NCI-H2227 (cell line): ENCODE measurements at regions not wholly inside any gene's neighbourhood (a gene's known extent, or its start where the extent isn't known, plus 50 kb on each side); places are given as distances from the start of the nearest gene placed in this dataset.
"Not testable (repeated sequence)": the region's sequence is repeated elsewhere in the genome, so short reads cannot be mapped to it uniquely, and the experiment has no call there.

ENCODE experiments used
- DNase-seq: peaks from one replicate; lab custom pipeline; 2025; ENCODE audit not compliant: unreplicated experiment; lab: John Stamatoyannopoulos, UW

DNA sequence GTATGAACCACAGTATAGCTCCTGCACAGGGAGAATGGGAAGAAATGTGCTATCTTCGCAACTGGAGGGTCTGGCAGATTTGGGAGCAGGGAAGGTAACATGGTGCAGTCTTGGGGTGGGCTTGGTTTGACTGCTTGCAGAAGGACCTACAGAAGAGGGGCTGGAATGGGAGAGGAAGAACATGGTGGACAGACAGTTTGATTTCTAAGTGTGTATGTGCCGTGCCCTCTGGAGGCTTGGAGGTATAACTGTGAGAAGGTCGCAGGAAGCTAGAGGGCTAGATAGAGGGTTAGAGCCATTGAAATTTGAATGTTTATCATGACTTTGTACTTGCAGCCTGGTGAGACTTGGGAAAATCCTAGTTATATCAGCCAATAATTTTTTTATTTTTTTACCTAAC, 169.2 kb downstream of the SQOR start:
- DNase-seq = no peak

DNA sequence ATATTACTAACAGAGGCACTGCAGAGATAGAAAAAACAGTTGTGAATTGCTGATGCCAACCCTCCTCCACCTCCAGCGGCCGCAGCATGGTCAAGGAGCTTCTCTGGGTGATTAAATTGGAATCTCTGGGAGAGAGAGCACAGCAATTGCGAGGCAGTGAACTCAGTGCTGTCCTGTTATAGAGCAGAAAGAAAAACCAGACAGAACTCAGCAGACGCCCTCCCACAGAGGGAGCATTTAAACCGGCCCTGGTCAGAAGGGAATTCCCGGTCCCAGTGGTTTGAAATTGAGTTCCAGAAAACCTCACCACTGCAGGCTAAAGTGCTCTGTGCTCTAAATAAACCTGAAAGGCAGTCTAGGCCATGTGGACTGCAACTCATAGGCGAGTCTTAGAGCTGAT, 175.4 kb downstream of the SQOR start:
- no peak for DNase-seq

DNA sequence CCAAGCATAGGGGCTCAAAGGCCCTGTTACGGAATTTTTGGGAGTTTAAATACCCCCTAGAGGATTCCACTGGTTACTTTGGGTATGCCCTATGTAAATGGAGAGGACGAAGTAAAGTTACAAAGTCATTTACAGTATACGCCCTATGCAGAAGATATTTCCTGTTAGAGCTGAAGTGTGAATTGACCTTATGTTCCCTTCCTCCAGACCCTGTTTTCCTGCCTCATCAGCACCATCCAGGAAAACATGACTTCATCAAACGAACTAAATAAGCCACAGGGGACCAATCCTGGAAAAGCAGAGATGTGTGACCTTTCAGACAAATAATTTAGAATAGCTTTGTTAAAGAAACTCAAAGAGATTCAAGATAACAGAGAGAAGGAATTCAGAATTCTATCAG, 177.4 kb downstream of the SQOR start:
- no peak for DNase-seq

DNA sequence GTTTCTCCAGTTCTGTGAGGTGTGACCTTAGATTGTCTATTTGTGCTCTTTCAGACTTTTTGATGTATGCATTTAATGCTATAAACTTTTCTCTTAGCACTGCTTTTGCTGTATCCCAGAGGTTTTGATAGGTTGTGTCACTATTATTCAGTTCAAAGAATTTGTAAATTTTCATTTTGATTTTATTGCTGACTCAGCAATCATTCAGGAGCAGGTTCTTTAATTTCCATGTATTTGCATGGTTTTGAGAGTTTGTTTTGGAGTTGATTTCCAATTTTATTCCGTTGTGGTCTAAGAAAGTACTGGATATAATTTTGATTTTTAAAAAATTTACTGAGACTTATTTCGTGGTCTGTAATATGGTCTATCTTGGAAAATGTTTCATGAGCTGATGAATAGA, 182.7 kb downstream of the SQOR start:
- DNase-seq = not testable (repeated sequence)

DNA sequence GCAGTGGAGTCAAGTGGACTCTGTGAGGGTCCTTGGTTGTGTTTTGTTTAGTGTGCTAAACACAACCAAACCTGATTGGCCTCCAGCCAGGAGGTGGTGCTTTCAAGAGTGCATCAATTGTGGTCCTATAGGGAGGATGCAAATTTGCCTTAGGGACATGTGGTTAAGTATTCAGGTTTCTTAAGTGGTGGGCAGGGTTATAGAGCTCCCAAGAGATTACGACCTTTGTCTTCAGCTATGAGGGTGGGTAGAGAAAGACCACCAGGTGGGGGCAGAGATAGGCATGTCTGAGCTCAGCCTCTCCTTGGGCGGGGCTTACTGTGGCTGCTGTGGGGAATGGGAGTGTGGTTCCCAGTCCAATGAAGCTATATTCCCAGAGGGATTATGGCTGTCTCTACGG, 186.6 kb downstream of the SQOR start:
- DNase-seq = no peak

DNA sequence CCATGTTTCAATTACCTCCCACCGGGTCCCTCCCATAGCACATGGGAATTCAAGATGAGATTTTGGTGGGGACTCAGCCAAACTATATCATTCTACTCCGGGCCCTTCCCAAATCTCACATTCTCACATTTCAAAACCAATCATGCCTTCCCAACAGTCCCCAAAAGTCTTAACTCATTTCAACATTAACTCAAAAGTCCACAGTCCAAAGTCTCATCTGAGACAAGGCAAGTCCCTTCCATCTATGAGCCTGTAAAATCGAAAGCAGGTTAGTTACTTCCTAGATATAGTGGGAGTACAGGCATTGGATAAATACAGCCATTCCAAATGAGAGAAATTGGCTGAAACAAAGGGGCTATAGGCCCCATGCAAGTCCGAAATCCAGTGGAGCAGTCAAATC, 188.1 kb downstream of the SQOR start:
- not testable (repeated sequence) for DNase-seq

DNA sequence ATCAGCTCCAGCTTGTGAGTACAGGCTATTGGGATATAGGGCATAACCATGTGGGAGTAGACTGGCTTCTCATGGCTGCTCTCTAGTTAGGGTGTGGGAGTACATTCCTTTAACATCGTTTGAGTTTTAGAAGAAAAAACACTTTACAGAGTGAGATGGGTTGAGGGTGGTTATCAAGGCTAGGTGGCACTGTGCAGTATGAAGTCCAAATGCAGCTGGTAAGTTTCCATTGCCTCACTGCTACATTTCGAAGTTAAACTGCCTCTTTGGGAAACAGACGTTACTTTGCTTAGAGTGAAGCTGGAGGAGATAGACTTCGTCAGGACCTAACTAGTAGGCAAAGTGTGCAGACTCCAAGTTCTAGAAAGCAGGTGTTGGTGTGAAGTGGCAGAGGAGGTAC, 192.4 kb downstream of the SQOR start:
- no peak for DNase-seq

DNA sequence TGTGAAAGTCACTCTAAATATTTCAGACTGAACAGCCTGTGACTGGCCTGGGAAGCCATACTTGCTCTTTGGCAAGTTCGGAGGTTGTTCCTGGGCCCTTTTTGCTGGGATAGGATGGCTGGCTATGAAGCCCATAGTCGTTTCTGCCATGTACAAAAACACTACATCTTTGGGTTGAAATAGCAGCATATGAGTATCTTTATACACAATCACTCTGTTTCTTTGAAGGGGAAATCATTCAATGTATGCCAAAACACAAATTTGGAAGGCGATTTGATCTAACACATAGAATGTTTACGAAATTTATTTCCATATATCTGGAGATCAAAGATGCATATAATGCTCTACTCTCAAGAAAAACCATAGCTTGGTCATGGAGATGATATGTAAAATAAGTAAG, 192.9 kb downstream of the SQOR start:
- DNase-seq = no peak

DNA sequence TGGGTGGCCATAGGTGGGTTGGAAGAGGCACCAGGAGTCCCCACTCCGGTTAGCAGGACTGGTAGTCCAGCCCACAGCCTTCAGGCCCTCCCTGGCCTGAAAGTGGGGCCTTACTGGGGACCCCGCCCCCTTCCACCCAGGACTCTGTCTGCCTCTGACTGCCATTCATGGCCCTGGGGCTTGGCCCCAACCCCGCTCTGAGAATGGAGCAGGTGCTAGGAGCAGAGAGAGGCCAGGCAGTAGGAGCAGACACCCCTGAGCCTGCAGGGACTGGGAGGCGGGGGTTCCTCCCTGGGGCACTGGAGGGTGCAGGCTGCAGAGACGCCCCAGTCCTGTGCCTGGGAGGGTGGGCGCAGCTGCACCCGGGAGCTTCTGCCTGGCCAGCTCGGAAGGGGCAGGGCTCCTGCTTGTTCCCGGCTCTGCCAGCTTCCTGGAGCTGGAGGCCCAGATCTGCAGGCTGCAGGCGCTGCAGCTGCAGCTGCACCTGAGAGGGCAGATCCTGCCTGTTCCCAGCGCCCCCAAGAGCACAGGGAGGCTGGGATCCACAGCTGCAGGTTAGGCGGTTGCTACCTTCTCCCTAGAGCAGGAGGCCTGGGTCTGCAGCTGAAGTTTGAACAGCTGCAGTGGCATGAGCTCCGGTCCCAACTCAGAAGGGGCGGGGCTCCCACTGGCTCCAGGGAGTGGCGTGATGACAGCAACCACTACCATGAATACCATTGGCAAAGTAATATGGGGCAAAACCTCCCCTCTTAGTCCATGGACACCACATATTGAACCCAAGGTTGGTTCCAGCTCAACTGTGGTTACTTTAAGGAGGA, 194.7 kb downstream of the SQOR start:
- DNase-seq = no peak

DNA sequence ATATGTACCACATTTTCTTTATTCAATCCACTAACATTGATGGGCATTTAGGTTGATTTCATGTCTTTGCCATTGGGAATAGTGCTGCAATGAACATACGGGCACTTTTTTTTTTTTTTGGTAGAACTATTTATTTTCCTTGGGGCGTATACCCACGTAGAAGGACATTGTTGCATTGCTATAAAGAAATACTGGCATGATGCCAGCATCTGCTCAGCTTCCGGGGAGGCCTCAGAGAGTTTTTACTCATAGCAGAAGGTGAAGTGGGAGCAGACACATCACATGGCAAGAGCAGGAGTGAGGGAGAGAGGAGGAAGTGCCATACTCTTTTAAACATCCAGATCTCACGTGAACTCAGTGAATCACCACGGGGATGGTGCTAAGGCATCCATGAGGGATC, 197.0 kb downstream of the SQOR start:
- no peak for DNase-seq

DNA sequence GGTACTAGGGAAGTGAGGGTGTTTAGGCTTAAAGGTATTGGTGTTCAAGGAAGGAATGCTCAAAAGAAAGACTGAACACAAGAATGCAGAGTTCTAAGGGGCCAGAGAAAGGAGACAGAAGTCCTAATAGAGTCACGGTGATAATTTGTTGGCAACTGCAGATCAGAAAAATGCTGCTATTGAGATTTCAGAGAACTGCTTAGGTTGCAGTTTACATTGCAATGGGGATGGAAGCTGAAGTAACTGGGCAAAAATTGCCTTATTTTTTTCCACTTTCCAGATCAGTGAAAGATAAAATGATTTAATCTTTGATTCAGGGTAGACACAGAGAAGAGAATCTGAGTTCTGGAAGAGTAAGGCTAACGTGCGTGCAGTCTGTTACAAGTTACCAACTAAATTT, 199.8 kb downstream of the SQOR start:
- no peak for DNase-seq

DNA sequence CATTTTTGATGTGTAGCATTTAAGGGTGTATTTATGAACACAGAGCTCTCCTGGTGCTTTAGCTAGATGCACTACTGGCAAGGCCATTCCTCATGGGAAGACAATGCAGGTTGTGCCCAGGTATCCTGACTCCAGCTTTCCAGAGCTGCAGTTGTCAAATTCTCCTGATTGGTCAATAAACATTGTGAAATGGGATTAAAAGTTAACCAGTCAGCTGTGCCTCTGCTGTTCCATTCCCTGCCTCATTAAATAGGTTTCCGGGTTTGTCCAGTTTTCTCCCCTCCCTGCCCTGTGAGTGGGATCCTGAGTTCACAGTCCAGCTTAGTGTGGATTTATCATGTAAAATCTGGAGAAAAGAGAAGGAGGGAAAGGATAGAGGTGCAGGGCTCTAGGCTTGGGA, 207.3 kb downstream of the SQOR start:
- no peak for DNase-seq

DNA sequence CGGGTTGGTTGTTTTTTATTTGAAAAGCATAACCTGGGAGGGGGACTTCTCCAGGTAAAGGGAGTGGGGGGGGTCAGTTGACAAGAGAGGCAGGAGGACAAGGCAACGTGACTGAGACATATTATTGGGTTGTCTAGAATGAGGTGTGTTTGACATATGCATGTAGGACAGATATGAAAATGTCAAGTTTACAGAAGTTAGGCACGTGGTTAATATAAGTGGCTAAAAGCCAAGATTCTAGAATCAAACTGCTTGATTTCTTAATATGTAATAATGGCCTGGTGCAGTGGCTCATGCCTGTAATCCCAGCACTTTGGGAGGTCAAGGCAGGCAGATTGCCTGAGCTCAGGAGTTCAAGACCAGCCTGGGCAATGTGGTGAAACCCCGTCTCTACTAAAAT, 212.8 kb downstream of the SQOR start:
- DNase-seq = no peak

DNA sequence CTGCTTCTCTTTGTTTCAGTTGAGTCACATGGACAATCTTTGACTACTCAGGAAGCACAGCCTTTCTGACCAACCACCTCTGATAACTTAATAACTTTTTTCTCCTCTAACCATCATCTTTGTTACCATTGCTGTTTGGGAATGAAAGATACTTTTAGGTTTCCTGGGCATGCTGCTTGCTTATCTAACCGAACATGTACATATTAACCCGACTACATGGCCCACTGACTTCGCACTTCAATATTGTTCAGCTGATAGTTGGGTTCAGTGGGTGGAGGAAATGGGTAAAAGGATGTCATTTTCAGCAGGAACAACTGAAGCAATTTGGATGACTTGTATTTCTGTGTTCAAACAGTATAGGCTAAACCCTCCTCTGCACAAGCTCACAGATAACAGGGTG, 214.3 kb downstream of the SQOR start:
- no peak for DNase-seq

DNA sequence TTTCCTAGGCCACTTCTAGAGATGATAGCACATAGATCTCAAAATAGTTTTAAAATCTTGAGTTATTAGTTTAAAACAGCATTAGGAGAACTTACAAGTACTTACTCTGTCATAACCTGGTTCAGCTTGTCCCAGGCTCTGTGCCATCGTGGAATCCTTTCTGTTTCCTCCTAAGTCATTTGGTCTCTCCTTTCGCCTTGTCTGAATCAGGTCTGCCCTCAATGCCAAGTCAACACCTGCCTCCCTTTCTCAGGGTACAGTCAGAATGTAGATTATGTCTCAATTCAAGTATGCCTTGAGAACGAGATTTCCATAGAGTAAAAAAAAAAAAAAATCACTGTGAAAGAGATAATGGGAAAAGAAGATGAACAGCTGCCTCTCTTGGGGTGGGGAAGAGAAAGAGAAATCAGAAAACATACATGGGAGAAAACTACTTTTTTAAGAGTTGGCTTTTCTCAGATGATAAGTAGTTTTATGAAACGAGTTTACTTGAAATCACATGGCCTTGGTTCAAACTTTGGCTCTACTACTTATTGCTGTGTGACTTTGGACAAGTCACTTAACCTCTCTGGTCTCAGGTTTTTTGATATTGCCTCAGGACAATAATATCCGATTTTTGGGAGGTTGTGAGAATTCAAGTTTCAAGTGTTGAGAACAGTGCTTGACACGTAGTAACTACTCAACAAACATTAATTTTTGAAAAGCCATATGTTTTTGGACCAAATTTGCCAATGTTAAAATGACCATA, 219.8 kb downstream of the SQOR start:
- DNase-seq = no peak

DNA sequence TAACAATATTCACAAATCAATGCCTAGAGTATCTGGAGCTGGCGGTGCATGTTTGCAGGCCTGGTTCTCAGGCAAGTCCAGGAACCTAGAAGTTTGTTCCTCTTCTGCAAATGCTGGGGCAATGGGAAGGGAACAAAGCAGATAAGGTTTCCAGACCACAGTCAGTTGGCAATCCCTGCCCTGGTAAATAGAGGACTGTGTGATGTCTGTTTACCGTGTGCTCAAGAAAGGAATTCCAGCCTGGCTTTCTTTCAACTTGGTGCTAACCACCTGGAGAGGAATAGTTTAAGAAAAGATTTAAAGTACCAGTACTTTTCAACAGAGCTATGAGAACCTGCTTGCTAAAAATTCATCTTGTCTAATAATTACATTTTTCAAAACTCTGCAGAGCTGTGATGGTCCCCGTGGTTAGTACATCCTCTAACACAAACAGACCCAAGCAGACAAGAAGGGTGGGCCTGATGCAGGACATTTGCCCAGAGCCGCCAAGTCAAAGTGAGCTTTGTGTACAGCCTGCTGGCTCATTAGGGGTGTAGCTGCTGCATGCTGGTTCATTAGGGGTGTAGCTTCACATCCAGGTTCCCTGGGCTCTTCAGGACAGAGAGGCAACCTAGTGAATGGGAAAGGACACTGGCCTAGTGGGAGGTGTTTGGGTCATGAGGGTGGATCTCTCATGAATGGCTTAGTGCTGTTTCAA, 220.5 kb downstream of the SQOR start:
- no peak for DNase-seq

DNA sequence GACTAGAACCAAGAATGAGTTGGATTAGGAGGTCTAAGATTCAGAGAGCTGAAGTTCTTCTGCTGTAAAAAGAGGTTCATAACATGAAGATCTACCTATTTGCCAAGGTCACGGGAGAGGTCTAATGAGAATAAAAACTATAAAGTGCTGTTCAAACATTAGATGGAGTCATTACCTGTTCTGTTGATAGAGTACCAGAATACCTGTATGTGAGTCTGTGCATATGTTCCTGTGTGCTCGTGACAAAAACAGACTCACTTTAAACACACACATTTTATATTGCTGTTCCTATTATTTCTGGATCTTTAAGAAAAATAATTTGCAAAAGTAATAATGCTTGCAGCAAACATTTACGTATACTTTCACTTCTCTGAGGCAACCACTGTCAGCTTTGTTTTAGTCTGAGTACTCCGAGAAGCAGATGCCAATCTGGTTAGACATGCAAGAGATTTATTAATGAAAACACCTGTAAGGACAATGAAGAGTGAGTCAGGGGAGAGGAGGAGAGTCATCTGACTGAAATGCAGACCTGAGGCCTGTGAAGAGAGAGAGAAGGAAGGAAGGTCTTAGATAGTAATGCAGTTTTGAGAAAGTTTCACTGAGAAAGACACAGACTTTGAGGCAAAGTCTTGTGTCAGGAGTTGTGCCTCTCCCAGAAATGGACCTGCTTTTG, 221.2 kb downstream of the SQOR start:
- DNase-seq = no peak

DNA sequence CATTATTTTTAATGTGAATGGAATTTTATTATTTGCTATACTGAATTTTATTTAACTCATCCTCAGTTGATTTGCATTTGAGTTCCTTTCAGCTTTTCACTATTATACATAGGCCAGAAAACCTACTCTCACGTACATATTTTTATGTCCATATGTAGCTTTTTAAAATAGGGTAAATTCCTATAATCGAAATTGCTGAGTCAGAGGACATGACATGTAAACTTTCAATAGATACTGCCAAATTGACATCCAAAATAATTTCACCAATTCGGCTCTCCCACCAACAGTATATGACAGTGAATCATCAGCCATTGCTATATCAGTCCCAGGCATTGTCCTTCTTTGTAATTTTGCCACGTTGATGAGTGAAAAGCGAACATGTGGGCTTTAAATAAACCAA, 222.5 kb downstream of the SQOR start:
- DNase-seq = no peak

DNA sequence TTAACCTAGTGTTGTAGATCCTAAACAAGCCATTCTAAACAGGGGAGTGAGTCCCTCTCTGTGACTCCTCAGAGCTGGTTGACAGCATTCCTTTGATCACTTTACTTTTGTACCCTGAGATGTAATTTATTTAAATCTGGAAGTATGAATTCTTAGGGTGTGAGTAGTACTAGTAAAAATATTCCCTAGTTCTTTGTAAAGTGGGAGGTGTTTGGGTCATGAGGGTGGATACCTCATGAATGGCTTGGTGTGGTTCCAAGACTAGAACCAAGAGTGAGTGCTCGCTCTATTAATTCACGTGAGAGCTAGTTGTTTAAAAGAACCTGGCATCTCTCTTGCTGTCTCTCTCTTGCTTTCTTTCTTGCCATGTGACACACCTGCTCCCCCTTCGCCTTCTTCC, 223.7 kb downstream of the SQOR start:
- DNase-seq = no peak

DNA sequence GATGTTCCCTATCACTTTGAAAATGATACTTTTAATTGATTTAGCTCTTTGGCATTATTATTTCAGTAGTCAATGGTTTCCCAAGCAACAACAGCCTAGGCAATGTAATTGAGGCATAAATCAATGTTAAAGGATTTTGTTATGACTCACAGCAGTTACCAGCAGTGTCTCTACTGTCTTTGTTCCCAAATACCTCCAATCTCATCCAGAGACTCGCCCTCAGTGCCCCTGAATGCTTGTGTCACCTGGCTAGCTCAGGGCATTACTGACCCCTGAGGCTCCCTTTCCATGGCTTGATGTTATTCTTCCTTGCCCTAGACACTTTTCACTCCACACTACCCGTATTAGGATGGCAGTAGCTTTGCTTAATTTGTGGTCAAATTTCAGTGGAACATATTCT, 227.2 kb downstream of the SQOR start:
- no peak for DNase-seq

DNA sequence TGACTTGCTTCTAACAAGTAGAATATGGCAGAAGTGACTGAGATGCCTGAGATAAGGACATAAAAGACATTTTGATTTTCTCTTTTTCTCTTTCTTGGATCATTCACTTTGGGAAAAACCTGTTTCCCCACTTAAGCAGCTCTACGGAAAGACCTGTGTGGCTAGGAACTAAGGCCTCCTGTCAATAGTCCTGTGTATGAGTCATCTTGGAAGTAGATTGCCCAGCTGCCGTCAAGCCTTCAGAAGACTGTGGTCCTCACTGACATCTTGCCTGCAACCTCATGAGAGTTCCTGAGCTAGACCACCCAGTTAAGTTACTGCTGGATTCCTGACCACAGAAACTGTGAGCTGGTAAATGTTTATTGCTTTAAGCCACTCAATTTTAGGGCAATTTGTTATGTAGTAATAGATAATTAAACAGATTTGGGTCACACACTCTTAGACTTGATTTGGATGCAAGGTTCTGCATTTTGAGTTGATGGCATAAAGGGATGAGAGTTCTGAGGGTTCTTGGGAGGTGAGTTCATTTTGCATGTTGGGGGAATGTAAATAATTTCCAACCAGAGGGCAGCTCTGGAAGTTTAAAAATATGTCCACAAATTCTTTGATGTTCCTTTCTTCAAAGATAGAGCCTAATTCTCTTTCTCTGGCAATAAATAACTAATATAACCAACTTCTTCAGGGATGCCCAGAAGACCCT, 229.2 kb downstream of the SQOR start:
- DNase-seq = no peak
